WERI-Rb-1 (cell line): ENCODE measurements at regions not wholly inside any gene's neighbourhood (a gene's known extent, or its start where the extent isn't known, plus 50 kb on each side); places are given as distances from the start of the nearest gene placed in this dataset.

Experiments
- DNase-seq: peaks from one replicate; pipeline ENCODE4 v3.0.0-alpha.2; 2020
- H3K27ac ChIP-seq: fragments of 250-450 bp; sonication (Bioruptor Pico); 2 replicates; pipeline ENCODE4 v1.5.1; 2020; ENCODE audit warnings: mild to moderate bottlenecking, moderate library complexity
- H3K27me3 ChIP-seq: fragments of 250-450 bp; sonication (Bioruptor Pico); 2 replicates; pipeline ENCODE4 v1.5.1; 2021; ENCODE audit warnings: mild to moderate bottlenecking, low read depth, moderate library complexity; ENCODE audit not compliant: insufficient read depth, severe bottlenecking
- H3K36me3 ChIP-seq: fragments of 250-450 bp; sonication (Bioruptor Pico); 2 replicates; pipeline ENCODE4 v1.5.1; 2020; ENCODE audit warnings: mild to moderate bottlenecking, moderate library complexity
- H3K4me3 ChIP-seq: 2 replicates; pipeline ENCODE4 v1.5.1; 2011; ENCODE audit warnings: low read depth, mild to moderate bottlenecking, control low read depth, low read length
- H3K9me3 ChIP-seq: fragments of 250-450 bp; sonication (Bioruptor Pico); 2 replicates; pipeline ENCODE4 v1.5.1; 2021; ENCODE audit warnings: mild to moderate bottlenecking, moderate library complexity; ENCODE audit not compliant: severe bottlenecking
- TF ChIP-seq, protein P1 (sequence below): IDR thresholded peaks from 2 replicates; pipeline ENCODE4 v1.5.1; 2011; ENCODE audit warnings: low read depth, mild to moderate bottlenecking, control low read depth, inconsistent platforms, low read length

GRCh38 chr2:12412898-12413305, 303.8 kb upstream of the TRIB2 start:
- no peak for DNase-seq
- TF ChIP-seq, protein P1, sequence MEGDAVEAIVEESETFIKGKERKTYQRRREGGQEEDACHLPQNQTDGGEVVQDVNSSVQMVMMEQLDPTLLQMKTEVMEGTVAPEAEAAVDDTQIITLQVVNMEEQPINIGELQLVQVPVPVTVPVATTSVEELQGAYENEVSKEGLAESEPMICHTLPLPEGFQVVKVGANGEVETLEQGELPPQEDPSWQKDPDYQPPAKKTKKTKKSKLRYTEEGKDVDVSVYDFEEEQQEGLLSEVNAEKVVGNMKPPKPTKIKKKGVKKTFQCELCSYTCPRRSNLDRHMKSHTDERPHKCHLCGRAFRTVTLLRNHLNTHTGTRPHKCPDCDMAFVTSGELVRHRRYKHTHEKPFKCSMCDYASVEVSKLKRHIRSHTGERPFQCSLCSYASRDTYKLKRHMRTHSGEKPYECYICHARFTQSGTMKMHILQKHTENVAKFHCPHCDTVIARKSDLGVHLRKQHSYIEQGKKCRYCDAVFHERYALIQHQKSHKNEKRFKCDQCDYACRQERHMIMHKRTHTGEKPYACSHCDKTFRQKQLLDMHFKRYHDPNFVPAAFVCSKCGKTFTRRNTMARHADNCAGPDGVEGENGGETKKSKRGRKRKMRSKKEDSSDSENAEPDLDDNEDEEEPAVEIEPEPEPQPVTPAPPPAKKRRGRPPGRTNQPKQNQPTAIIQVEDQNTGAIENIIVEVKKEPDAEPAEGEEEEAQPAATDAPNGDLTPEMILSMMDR = no peak
- no peak overlapping the region for H3K27ac ChIP-seq

DNA sequence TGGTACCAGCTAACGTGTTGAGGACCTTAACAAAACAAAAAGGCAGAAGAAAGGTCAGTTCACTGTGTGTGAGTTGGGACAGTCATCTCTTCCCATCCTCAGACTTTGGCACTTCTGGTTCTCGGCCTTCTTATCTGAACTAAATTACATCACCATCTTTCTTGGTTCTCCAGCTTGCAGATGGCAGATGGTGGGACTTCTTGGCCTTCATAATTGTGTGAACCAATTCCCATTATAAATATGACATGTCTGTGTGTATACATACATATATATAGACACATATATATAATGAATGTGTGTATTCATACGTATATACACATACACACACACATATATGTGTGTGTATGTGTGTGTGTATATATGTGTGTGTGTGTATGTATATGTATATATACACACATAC, 301.2 kb upstream of the TRIB2 start:
- no peak overlapping the region for H3K4me3 ChIP-seq
- H3K36me3 ChIP-seq = no peaks in the 10 kb centered on the region
- H3K27me3 ChIP-seq = no peaks in the 10 kb centered on the region
- TF ChIP-seq, protein P1 = no peak
- no peak overlapping the region for H3K27ac ChIP-seq
- H3K9me3 ChIP-seq = no peaks in the 10 kb centered on the region
- DNase-seq = no peak

More at GRCh38 chr2:12412898-12413305, 303.8 kb upstream of the TRIB2 start:
- Histone ChIP-seq H3K27me3 (no peaks in the 10 kb centered on the region), H3K4me3 (no peak overlapping the region), H3K36me3 (no peaks in the 10 kb centered on the region), H3K9me3 (no peaks in the 10 kb centered on the region)

DNA sequence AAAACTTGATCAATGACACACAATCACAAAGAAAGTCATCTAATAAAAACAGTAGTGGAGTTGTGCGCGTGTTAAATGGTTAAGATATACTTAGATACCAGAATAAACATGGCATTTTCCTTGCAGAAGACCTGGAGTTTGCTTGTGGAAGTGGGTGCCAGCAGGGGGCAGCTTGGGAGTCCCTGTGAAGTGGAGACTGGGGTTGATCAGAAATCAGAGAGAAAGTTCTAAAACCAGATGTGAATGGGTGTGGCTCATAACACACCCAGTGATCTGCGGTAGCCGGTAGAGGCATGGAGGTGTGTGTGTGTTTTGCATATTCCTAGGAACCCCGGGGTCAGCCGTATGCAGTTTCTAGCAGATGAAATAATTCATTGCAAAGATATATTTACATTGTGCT, 300.1 kb upstream of the TRIB2 start:
- H3K36me3 ChIP-seq = no peaks in the 10 kb centered on the region
- TF ChIP-seq, protein P1 = peak; percentile 48
- no peak overlapping the region for H3K4me3 ChIP-seq
- no peak overlapping the region for H3K27ac ChIP-seq
- H3K9me3 ChIP-seq = no peaks in the 10 kb centered on the region
- peak; percentile 20 for DNase-seq
- no peaks in the 10 kb centered on the region for H3K27me3 ChIP-seq

DNA sequence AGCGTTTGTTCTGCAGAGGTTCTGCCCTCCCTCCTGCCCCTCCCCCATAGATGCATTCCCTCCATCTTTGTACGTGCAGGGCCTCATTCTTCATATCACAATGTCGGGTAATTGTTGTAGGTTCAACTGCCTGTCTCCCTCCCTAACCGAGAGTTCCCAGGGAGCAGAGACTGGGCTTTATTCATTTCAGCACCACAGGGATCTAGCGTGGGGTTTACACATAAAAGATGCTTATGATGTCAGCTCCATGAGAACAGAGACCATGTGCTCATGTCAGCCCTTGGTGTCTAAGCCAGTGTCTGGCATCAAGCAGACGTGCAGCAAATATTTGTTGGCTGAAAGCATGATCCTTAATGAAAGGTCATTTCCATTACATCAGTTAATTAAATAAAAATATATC, 298.9 kb upstream of the TRIB2 start:
- TF ChIP-seq, protein P1 = no peak
- no peak for DNase-seq
- no peak overlapping the region for H3K4me3 ChIP-seq
- no peaks in the 10 kb centered on the region for H3K9me3 ChIP-seq
- no peak overlapping the region for H3K27ac ChIP-seq
- H3K36me3 ChIP-seq = no peaks in the 10 kb centered on the region
- no peaks in the 10 kb centered on the region for H3K27me3 ChIP-seq

- TF ChIP-seq, protein P1 = no peak
- Histone ChIP-seq H3K36me3 (no peaks in the 10 kb centered on the region), H3K27me3 (no peaks in the 10 kb centered on the region), H3K9me3 (no peaks in the 10 kb centered on the region), H3K4me3 (no peak overlapping the region), H3K27ac (no peak overlapping the region)
- DNase-seq = no peak
These were observed 296.9 kb upstream of the TRIB2 start for GRCh38 chr2:12419803-12420202.

- TF ChIP-seq, protein P1 = no peak
- no peaks in the 10 kb centered on the region for H3K36me3 ChIP-seq
- DNase-seq = no peak
These were observed 295.7 kb upstream of the TRIB2 start for GRCh38 chr2:12421046-12421445.

More at GRCh38 chr2:12421046-12421445, 295.7 kb upstream of the TRIB2 start:
- Histone ChIP-seq H3K9me3 (no peaks in the 10 kb centered on the region), H3K4me3 (no peak overlapping the region), H3K27me3 (no peaks in the 10 kb centered on the region), H3K27ac (no peak overlapping the region)
